HG02798 (cell line): ENCODE measurements at regions not wholly inside any gene's neighbourhood (a gene's known extent, or its start where the extent isn't known, plus 50 kb on each side); places are given as distances from the start of the nearest gene placed in this dataset.
"Not testable (repeated sequence)": the region's sequence is repeated elsewhere in the genome, so short reads cannot be mapped to it uniquely, and the experiment has no call there.

ENCODE experiments used
- ATAC-seq: cut with Tn5 transposase; IDR thresholded peaks from one replicate; pipeline ENCODE4 v1.9.1; 2021; ENCODE audit warnings: mild to moderate bottlenecking; ENCODE audit not compliant: unreplicated experiment, poor library complexity

- no peak for ATAC-seq
Measured at GRCh38 chr4:71841336-71841735, 57.5 kb upstream of the GC start.

DNA sequence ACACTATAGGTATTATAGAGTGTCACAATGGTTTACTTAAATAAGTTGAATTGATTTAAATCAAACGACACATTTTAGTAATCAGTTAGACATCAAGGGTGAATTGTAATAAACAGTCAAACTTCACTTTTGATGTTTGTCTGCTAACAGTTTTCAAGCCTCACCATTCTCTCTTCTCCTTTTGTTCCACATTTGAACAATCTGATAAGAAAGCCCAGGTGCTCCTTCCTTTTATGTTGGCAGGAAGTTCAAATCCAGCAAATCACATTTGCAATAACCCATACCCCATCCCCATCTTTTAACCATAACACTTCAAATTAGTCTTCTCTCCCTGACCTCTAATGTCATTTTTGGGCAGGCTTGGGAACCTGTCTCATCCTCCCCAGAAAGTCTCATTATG lies 63.4 kb upstream of the GC start:
- no peak for ATAC-seq

DNA sequence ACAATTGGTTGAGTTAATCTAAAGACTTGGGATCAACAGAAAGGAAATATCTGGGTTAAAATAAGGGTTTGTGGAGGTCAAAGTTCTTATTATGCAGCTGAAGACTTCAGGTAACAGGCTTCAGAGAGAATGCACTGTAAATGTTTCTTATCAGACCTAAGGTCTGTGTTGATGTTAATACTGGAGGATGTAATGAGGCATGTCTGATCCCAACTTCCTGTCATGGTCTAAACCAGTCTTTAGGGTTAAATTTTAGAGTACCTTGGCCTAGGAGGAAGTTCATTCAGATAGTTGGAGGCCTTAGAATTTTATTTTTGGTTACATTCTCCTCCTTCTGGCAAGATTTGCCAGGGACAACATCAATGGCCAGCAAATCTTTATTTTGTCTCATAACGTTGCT lies 72.1 kb upstream of the GC start:
- ATAC-seq, result no peak

DNA sequence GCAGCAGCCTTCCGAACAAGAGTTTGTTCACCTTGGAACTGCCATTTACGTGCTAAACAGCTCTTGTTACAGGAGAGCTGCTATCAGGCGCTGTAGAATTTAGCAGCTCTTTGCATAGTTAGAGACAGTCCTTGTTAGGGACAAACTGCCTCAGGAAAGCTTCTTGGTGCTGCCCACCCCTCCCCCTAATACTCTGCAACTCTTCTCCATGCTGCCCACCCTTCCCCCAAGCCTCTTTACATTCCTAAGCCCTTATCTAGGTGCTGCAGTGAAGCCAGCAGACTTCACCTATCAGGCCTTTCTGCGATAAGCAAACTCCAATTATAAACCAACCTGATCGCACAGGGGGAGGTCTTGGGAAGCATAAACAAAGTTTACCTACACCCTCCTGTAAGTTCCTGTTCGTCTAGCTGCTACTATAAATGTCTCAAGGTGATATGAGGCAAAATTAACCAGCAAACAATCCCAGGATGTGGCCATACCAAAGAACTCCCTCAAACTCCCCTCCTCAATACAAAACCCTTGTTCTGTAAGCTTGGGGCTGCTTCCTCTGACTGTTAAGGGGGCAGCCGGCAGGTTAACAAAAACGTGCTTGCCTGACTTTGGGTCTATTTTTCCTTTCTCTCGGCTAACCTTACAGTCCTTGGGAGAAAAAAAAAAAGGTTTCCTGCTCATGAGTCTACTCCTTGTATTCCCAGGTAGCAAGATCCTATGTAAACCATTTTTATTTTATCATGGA lies 74.0 kb upstream of the GC start:
- no peak for ATAC-seq

GRCh38 chr4:71860643-71861042 lies 76.8 kb upstream of the GC start:
- ATAC-seq, result no peak

DNA sequence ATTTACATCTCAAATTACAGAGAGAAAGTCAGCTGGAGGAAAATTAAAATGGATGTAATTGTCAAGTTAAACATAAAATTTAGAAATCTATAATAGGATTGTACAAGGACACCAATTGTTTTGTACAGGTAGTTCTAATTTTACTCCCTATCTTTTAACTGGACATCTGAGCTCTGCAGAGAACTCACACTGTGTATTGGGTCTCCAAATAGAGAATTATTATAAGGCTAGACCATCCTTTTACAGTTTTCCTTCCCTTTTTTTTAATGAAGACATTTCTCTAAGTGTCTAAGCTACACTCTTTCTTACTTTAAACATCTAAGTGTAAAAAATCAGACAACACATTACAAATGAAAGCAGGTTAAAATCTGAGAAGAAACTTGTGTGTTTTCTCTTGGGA lies 78.4 kb upstream of the GC start:
- ATAC-seq, result no peak

- ATAC-seq, result no peak
Measured at GRCh38 chr4:71863457-71863856, 79.6 kb upstream of the GC start.

GRCh38 chr4:71864380-71864779 lies 80.5 kb upstream of the GC start:
- no peak for ATAC-seq

DNA sequence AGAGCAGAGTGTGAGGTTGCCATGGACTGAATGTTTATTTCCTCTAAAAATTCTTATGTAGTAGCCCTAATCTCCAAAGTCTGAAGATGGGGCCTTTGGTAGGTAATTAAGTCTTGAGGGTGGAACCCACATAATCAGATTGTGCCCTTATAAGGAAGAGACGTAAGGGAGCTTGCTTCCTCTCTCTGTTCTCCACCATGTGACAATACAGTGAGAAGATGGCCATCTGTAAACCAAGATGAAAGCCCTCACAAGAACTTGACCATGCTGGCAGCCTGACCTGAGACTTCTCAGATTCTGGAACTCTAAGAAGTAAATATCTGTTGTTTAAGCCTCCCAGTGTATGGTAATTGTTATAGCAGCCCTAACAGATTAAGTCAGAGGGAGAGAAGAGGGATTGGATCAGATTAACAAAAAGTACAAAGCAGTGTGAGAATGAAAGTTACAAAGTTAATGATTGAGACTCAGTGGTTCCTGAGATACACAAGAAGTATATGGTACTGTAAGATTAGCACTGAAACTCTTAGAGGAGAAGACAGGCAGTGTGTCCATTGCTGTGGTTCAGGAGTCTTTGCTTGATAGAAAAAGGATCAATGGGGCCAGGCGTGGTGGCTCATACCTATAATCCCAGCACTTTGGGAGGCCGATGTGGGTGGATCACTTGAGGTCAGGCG lies 82.5 kb upstream of the GC start:
- no peak for ATAC-seq

DNA sequence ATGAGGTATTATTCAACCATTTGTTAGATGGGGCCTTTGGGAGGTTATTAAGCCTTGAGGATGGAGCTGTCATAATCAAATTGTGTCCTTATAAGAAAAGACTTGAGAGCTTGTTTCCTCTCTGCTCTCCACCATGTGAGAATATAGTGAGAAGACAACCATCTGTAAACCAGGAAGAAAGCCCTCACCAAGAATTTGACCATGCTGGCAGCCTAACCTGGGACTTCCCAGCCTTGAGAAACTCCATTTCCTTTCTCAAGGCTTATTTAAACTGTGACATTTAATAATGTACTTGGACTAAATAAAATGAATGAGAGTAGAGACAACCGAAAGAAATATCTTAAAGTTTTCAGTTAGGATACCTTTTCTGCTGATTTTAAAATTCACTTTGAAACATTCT lies 83.7 kb upstream of the GC start:
- no peak for ATAC-seq

- no peak for ATAC-seq
Measured at GRCh38 chr4:71870456-71870855, 86.6 kb upstream of the GC start.

DNA sequence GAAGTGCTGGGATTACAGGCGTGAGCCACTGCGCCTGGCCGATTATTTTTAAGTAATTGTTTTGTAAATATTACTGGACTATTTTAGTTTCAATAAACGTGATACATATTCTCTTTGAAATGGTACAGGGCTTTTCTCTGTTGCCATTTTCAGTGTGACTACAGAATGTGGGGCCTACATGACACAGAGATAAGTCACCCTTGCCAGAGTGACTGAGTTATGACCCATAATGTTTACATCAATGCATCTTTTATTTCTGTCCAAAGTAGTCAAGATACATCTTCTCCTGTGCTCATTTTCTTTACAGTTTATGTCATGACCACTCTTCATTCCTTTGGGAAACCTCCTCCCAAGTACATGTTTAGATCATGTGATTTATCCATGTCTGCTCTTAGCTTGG lies 88.3 kb upstream of the GC start:
- no peak for ATAC-seq

DNA sequence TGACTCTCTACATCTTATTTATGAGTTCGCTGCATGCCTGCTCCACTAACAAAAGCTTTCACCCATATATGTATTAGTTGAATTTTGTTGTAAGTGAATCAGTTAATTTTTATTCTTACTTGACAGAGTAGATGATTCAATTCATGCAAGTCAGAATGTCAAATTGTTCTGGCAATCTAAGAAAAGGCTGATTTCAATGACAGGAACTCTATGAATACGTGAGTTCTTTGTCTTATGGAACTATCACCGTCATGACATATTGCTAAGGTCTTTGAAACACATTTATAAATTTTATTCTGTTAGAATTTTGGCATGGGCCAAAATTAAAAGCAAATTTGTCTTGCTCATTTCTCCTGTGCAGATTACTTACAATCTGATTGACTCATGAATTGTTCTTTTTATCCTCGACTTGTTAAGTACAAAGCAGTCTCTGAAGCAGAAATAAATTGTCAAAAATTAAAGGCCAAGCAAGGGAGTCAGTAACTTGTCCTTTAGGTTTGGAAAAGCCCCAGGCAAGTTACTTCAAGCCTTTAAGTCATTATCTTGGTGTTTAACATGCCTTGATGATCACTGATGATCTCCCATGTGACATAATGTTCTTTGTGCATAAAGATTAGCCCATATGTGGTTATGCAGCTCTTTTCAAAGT lies 89.0 kb upstream of the GC start:
- no peak for ATAC-seq

DNA sequence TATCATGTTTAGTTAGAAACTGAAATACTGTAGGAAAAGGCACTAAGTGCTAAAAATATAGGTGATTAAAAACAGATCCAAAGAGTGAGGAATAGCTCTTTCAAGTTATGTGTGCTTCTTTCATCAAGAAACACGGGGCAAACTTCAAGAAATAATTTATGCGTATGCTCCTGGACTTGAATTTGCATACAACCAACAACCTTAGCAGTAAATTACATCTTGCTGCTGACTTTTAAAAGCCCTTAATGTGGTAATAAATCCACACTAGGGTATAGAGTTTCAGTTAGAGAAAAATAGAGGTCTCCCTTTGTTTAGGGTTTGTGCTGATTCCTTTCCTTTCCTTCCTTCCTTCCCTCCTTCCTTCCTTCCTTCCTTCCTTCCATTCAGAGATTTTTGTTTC lies 94.5 kb upstream of the GC start:
- ATAC-seq, result no peak

GRCh38 chr4:71882113-71882841 lies 98.4 kb upstream of the GC start:
- no peak for ATAC-seq

DNA sequence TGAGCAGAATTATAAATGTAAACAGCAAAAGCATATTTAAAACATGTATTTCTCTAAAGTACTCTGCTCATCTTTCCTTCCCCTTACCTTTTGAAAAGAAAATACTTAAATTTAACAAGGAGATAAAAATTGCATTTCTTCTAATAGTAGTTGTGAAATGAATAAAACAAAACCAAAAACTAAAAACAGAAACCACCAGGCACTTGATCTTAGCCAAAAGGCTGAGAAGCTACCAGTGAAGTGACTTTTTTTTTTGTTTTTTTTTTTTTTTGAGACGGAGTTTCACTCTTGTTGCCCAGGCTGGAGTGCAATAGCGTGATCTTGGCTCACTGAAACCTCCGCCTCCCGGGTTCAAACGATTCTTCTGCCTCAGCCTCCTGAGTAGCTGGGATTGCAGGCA lies 116.5 kb upstream of the GC start:
- not testable (repeated sequence) for ATAC-seq

DNA sequence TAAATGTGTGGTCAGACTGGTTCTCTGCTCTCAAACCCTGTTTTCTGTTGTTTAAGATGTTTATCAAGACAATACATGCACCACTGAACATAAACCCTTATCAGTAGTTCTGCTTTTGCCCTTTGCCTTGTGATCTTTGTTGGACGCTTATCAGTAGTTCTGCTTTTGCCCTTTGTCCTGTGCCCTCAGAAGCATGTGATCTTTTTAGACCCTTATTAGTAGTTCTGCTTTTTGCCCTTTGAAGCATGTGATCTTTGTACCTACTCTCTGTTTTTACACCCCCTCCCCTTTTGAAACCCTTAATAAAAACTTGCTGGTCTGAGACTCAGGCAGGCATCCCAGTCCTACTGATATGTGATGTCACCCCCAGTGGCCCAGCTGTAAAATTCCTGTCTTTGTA lies 121.7 kb upstream of the GC start:
- not testable (repeated sequence) for ATAC-seq

- no peak for ATAC-seq
Measured at GRCh38 chr4:71906096-71906495, 122.2 kb upstream of the GC start.

GRCh38 chr4:71907071-71907470 lies 123.2 kb upstream of the GC start:
- ATAC-seq, result no peak

- peak; percentile 73 for ATAC-seq
Measured at GRCh38 chr4:71907782-71908181, 123.9 kb upstream of the GC start.

GRCh38 chr4:71913275-71913674 lies 118.5 kb upstream of the NPFFR2 start:
- no peak for ATAC-seq
